GM21515 (cell line): ENCODE measurements at regions not wholly inside any gene's neighbourhood (a gene's known extent, or its start where the extent isn't known, plus 50 kb on each side); places are given as distances from the start of the nearest gene placed in this dataset.
A peak's percentile ranks its signal among the peaks of the same experiment; 100 is the strongest.
"Not testable (repeated sequence)": the region's sequence is repeated elsewhere in the genome, so short reads cannot be mapped to it uniquely, and the experiment has no call there.

Source experiments
- ATAC-seq: cut with Tn5 transposase; IDR thresholded peaks from one replicate; pipeline ENCODE4 v1.9.1; 2021; ENCODE audit not compliant: unreplicated experiment

DNA sequence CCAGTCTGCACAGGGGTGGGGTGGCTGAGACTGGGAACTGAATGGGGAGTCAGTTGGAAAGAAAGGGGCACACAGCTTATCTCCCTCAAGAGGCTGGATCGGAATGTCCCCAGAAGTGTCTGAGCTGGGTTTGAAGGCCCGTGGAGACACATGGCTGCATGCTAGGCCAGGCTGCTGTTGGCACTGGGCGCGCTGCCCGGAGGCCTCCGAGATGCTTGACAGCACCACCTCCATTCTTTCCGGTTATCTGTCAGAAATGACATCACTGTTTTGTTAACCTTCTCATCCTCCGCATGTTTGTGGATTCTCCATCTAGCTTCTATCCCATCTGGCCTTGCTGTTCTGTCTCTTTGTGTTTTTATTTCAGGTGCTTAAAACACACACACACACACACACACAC, 85.5 kb downstream of the APIP start:
- ATAC-seq, result no peak

DNA sequence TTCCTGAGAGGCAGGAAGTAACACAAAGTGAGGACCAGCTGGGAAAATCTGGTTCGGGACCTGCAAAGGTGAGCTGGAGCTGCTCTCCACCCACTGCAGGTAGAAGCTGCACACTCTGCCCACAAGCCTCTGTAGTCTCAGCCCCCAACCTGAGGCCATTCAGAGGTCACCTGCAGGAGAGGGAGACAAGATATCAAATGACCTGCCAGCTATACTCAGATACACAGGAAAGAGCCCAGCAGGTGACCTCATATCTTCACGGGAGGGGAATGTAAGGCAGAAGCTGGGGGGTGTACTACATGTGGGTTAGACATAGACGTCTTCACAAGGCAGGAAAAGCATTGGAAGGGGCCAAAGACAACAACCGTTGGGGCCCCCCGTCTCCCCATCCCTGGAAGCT, 86.1 kb downstream of the APIP start:
- ATAC-seq, result no peak

DNA sequence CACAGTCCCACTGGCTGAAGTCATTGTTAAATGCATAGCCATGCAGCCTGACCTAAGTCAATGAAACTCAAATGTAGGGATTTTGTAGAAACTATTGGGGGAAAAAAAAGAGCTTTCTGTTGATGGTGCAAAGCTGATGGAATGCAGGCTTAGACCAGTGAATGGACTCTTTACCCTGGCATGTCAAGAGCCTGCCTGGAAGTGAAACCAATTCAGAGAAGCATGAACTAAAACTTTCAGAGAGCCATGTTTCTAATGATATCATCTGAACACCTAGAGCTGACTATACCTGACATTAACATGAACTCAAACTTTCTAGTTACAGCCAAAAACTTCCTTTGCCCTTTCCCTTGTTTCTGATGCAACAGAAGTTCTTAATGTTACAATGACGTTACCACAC, 89.0 kb downstream of the APIP start:
- ATAC-seq, result peak; percentile 52

DNA sequence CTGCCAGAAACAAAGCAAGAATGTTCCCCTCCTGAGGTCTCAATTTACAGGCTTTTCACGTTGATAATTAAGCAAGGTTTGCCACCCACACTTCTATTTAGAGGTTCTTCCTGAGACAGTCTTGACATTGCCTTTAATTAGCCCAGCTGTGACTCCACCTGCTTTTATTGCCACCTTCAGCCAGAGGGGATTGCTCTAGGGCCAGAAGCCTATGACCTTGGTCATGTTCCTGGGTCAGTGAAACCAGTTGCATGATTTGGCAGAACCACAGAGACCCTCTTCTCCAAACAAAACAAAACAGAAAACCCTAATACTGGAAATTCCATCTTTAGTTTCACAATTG, 89.8 kb downstream of the APIP start:
- ATAC-seq, result no peak

DNA sequence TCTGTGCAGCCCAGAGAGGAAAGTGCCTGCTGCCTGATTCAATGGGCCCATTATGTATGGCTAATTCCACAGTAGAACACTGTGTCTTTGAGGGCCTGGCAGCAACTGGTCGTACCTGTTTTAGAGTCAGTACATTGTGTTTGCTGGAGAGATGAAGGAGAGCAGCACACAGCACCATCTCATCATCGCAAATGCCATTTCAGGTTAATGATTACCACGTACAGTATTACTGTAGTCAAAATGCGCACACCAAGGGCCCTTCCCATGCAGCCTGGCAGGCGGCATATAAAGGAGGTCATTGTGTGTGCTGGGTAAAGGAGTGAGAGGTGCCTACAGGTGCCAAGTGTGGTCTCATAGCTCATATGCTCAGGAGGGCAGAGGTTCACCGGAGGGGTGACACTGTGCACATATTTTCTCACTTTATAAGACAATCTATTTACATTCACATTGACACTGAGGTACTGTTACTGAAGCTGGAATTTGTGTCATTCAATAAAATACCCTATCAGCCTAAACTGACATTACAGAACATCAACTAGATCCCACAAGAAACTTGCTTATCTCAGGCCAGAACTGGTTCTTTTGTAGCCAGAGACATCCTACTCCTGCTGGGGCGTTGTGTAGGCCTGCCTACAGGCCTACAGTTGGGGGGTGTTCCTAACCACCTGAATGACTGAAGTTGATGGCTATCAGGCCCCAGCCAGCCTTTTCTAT, 90.4 kb downstream of the APIP start:
- no peak for ATAC-seq

DNA sequence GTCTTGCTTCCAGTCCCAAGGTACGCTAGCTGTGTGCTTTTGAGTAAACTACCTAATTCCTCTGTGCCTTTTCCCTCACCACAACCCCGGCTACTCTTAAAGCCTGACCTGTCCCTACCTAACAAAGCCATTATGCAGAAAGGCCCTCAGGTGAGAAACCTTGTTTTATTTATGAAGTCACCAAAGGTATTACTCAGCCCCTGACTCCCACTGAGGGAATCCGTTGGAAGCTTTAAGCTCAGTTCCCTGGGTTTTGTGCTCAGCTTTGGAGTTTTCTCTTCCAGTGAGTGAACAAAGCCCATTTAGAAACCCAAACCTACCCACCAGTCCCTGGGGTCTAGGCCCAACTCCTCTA, 90.9 kb downstream of the APIP start:
- no peak for ATAC-seq

DNA sequence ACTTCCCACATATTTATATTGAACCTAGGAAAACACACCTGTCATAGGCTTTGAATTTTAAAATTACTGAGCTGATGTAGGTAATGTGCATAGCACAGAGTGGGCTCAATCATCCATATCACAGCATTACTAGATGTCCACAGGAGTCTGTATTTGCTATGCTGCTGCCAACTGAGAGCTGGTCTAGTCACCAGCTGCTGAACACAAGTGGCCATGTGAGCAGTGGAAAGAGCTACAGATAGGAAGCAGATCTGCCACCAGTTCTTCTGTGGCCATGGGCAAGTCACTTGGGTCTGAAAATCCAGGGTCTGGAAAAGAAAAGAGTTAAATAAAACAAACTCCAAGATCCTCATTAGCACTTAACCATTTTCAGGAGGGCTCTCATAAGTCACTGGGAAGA, 91.8 kb downstream of the APIP start:
- no peak for ATAC-seq

DNA sequence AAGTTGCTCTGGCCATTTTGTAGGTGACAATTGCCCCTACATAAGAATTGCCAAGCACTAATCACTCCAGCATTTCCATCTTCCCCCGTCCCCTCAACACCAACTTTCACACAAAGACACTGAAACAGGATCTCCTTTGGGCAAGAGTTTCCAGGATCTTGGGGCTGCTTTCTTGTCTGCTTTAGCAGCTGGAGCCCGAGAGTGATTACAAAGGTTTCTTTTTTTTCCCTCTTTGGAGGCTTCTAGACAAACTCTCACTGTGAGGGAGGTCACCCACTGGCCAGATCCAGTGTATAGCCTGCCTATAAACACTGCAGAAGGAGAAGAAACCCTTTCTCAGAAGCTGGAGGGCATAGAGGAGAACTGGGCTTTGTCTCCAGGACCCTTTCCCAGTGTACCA, 92.5 kb downstream of the APIP start:
- ATAC-seq, result no peak

DNA sequence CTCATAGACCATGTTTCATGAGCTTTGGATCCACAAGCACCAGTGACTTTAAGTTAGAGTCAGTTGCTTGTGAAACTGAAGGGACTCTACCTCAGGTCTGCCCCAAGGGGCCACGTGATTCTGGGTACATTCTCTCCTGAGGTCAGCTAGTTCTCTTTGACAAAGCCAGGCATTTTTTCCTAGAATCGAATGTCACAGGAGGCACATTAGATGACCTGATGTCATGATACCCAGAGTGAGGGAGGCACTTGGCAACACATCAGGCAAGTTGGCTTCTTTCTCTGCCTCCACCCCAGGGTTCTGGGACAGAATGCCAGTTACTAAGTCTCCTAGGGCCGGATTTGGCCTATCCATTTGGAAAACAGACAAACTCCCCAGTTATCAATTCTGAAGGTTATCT, 93.0 kb downstream of the APIP start:
- no peak for ATAC-seq

DNA sequence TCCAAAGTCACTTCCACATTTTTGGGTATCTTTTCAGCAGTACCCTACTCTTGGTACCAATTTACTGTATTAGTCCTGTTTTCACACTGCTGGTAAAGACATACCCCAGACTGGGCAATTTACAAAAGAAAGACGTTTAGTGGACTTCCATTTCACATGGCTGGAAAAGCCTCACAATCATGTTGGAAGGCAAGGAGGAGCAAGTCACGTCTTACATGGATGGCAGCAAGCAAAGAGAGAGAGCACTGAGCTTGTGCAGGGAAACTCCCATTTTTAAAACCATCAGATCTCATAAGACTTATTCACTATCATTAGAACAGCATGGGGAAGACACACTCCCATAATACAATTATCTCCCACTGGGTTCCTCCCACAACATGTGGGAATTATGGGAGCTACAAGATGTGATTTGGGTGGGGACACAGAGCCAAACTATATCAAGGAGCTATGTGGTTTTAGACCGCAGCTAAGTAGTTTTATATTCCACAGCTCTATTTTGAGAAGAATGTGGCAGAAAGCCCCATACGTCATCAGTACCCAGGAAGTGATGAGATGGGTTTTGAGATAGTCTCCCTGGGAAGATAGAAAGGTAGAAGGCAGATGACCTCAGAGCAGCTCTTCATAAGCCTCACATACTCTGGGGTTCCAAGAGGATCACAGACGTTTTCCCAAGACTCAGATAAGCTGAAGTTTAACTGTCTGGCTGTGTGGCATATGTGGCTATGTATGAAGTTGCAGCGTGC, 96.3 kb downstream of the APIP start:
- ATAC-seq, result no peak

DNA sequence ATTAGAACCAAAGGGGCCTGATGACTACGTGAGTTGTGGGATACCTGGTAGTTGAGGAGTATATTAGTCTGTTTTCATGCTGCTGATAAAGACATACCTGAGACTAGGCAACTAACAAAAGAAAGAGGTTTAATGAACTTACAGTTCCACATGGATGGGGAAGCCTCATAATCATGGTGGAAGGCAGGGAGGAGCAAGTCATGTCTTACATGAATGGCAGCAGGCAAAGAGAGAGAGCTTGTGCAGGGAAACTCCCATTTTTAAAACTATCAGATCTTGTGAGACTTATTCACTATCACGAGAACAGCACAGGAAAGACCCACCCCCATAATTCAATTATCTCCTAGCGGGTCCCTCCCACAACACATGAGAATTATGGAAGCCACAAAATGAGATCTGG, 98.4 kb downstream of the APIP start:
- ATAC-seq, result not testable (repeated sequence)

DNA sequence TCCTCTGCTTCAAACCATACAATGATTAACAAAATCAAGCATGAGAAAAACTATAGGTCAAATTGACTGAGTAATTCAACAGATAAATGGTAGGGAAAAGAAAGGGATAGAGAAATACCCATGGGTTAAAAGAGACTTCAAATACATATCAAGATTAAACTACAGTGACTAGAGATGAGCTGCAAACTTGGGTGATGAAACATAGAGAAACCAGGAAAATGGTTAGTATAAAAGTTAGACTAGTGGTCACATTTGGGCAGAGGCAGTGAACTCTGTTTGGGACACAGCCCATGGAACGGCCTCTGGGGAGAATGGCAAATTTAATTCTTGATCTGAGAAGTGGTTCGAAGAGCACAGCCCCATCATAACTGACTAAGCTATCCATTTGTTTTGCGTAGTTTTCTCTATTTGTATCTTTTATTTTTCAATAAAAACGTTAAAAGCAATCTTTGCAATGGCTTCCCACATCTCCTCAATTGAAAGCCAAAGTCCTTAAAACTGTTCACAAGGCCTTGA, 99.4 kb downstream of the APIP start:
- ATAC-seq, result no peak

DNA sequence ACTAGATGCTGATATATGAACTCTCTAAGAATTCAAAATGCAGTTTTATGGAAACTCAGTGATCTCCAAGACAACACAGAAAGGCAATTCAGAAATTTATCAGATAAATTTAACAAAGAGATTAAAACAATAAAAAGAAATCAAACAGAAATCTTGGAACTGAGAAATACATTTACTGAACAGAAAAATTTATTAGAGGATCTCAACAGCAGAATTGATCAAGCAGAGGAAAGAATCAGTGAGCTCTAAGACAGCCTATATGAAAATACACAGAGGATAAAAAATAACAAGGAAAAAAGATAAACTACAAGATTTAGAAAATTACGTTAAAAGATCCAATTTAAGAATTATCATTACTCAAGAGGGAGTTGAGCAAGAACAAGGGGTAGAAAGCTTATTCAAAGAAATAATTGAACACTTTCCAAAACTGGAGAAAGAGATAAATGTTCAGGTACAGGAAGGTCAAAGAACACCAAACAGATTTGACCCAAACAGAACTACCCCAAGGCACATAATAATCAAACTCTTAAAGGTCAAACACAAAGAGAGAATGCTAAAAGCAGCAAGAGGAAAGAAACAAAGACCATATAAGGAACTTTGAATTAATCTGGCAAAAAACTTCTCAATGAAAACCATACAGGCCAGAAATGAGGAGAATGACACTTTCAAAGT, 103.1 kb downstream of the APIP start:
- no peak for ATAC-seq

DNA sequence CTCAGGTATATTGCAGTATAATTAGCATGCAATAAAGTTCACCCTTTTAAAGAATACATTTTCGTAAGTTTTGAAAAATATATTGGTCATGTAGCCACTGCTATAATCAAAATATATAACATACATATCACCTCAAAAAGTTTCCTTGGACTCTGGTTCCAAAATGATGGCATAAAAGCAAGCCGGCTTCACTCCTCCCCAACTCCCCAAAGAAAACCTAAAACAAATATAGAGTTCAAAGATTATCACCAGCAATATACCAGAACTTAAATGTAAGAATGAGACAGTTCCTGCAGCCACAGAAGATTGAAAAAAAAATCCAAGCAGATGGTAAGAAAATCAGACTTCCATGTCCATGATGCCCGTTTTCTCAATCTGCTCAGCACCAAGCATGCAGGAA, 104.3 kb downstream of the APIP start:
- ATAC-seq, result no peak

DNA sequence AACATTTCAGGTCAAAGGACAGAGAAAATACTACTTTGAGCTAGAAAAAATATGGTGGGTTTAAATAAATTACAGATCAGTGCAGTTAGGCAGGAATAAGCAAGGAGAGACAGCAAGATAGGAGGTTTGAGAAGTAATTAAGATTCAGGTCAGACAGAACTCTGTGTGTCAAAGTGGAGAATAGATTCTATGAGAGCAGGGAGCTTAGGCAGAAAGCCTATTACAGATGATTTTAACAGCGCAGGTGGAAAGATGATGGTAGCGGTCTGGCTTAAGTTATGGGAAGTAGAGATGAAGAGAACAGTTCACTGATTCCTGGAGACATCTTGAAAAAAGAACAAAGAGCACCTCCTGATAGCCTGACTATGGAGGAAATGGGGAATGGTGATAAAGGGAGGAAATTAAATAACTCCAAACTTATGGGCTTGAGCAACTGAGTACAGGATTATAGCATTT, 106.0 kb downstream of the APIP start:
- ATAC-seq, result no peak

DNA sequence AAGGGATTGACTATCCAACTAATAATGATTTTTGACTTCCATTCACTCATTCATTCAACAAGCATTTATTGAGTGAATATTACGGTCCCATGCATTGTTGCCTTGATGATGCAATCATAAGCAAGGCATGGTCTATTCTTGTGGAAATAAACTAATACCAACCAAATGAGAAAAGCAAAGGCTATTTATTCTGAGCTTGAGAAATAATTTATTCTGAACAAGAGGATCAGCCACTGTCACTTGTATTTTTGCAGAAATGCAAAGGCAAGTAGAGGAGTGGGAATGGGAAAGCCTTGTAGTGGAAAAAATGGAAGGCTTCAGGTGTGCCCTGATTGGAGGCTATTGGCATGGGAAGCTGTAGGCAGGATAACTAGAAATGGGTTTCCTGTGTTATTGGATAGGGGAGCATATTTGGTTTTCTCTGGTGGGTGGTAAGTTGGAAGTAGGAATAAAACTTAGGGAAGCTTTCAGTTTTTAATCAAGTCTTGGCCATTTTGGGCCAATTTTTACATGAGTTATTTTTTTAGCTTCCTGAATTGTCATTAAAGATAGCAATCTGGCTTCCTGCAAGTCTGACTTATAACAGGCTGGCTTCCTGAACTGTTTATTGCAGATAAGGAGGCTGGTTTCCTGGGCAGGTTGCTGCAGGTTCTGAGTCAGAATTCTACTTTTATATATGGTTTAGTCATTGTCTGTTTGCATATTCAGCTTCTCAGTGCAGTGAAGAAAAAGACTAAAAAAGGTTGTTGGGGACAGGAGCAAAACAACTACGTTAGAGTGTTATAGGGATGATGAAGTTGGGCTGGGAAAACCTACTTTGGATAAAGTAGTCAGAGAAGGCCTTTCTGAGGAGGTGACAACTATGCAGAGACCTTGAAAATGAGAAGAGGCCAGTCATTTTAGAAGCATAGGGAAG, 106.7 kb downstream of the APIP start:
- ATAC-seq, result no peak

DNA sequence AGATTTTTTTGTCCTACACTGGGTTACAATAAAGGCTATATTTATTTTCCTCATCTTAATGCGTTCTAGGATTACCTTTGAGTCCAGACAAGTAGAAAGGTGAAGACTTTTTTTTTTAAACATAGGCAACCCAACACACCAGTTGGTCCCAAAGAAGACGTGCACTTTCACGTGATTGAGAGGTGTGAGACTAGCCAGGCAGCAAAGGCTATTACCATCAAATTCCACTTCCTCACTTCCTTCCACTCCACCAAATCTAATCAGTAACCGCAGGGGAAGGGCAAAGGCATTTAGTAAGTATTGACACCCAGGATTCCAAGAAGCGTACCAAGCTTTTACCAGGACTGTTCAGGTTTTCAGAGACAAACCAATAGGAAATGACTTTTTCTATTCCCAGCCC, 109.3 kb downstream of the APIP start:
- no peak for ATAC-seq

DNA sequence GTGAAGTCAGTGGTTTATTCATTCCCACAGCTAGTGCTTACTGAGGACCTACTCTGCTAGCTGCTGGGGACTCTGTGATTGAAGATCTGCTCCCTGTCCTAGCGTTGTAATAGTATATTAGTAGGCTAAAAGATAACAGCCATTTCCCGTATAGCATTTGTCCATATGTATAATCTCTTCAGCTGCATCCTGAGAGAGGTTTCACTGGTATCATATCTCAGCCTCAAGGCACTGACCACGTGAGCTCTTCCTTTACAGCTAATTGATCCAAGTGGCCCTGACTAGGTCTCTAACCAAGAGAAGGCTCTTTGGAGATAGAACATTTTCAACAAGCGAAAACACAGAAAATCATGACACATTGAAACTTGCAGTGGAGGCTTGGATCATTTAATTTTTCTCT, 110.2 kb downstream of the APIP start:
- ATAC-seq, result no peak

DNA sequence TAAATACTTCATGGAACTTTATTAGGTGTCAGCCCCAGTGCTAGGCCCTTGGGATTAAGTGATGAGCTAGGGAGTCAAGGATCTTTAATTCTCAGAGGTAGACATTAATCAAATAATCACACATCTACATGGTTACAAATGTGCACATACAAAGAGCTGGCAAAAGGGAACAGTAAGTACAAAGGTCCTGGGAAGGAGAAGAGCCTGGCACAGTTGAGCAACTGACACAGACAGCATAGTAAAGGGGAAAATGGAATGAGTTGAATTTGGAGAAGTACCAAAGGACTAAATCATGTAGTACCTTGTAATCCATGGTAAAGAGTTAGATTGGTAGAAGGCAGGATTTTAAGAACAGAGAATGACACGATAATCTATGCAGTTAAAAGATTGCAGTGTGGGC, 116.3 kb downstream of the APIP start:
- no peak for ATAC-seq

DNA sequence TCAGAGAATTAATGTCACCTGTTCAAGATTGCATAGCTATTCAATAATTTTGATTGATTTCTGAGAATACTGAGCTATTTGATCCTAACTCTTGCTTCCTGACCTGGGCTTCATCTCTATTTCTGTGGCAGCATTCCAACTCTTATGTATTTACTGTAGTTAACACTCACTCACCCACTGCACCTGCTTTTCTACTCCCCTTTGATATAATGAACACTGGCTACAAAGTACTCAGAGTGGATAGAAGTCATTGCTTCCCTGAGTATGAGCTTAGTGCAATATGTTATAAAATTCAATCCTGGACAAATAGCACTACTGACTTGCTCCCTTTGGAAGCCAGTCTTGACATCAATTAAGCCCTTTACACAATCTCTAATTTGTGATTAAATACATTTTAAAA, 117.2 kb downstream of the APIP start:
- ATAC-seq, result no peak

DNA sequence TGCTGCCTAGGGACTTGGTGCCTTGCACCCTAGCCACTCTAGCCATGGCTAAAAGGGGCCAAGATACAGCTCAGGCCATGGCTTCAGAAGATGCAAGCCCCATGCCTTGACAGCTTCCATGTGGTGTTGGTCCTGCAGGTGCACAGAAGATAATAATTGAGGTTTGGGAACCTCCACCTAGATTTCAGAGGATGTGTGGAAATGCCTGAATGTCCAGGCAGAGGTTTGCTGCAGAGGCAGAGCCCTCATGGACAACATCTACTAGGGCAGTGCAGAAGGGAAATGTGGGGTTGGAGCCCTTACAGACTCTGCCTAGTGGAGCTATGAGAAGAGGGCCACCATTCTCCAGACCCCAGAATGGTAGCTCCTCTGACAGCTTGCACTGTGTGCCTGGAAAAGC, 118.7 kb downstream of the APIP start:
- not testable (repeated sequence) for ATAC-seq
